ENCODE measurements at regions not wholly inside any gene's neighbourhood (a gene's known extent, or its start where the extent isn't known, plus 50 kb on each side); places are given as distances from the start of the nearest gene placed in this dataset.

- no peak overlapping the region for H3K27ac Mint-ChIP-seq (ENCODE audit: unreplicated experiment)
- H3K27me3 Mint-ChIP-seq (ENCODE audit: low read depth) = no peaks in the 10 kb centered on the region
- peaks cover 6% of the 10 kb centered on the region for H3K9me3 Mint-ChIP-seq (ENCODE audit: low read depth)
- no peaks in the 10 kb centered on the region for H3K4me1 Mint-ChIP-seq (ENCODE audit: low read depth)
- TF ChIP-seq, protein P1, sequence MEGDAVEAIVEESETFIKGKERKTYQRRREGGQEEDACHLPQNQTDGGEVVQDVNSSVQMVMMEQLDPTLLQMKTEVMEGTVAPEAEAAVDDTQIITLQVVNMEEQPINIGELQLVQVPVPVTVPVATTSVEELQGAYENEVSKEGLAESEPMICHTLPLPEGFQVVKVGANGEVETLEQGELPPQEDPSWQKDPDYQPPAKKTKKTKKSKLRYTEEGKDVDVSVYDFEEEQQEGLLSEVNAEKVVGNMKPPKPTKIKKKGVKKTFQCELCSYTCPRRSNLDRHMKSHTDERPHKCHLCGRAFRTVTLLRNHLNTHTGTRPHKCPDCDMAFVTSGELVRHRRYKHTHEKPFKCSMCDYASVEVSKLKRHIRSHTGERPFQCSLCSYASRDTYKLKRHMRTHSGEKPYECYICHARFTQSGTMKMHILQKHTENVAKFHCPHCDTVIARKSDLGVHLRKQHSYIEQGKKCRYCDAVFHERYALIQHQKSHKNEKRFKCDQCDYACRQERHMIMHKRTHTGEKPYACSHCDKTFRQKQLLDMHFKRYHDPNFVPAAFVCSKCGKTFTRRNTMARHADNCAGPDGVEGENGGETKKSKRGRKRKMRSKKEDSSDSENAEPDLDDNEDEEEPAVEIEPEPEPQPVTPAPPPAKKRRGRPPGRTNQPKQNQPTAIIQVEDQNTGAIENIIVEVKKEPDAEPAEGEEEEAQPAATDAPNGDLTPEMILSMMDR (IDR thresholded peaks at IDR 0.05) = no peak
- no peaks in the 10 kb centered on the region for H3K36me3 Mint-ChIP-seq (ENCODE audit: low read depth)
- no peak for DNase-seq (ENCODE audit: low spot score)
- H3K4me3 Mint-ChIP-seq (ENCODE audit: unreplicated experiment) = no peak overlapping the region
Measured at GRCh38 chrX:137684591-137684990, 118.7 kb downstream of the ZIC3 start.

GRCh38 chrX:137695417-137695816 lies 129.5 kb downstream of the ZIC3 start:
- DNase-seq (ENCODE audit: low spot score) = no peak
- Mint-ChIP-seq H3K9me3 (ENCODE audit: low read depth) (peaks cover 10% of the 10 kb centered on the region), H3K36me3 (ENCODE audit: low read depth) (no peaks in the 10 kb centered on the region), H3K27me3 (ENCODE audit: low read depth) (no peaks in the 10 kb centered on the region), H3K27ac (ENCODE audit: unreplicated experiment) (no peak overlapping the region), H3K4me3 (ENCODE audit: unreplicated experiment) (no peak overlapping the region), H3K4me1 (ENCODE audit: low read depth) (no peaks in the 10 kb centered on the region)
- TF ChIP-seq, protein P1 (IDR thresholded peaks at IDR 0.05) = no peak

- TF ChIP-seq, protein P1 (IDR thresholded peaks at IDR 0.05) = no peak
- Mint-ChIP-seq H3K4me1 (ENCODE audit: low read depth) (no peaks in the 10 kb centered on the region), H3K9me3 (ENCODE audit: low read depth) (peaks cover 8% of the 10 kb centered on the region), H3K27ac (ENCODE audit: unreplicated experiment) (no peak overlapping the region), H3K4me3 (ENCODE audit: unreplicated experiment) (no peak overlapping the region), H3K36me3 (ENCODE audit: low read depth) (no peaks in the 10 kb centered on the region), H3K27me3 (ENCODE audit: low read depth) (no peaks in the 10 kb centered on the region)
- no peak for DNase-seq (ENCODE audit: low spot score)
Measured at GRCh38 chrX:137707348-137707747, 141.4 kb downstream of the ZIC3 start.

DNA sequence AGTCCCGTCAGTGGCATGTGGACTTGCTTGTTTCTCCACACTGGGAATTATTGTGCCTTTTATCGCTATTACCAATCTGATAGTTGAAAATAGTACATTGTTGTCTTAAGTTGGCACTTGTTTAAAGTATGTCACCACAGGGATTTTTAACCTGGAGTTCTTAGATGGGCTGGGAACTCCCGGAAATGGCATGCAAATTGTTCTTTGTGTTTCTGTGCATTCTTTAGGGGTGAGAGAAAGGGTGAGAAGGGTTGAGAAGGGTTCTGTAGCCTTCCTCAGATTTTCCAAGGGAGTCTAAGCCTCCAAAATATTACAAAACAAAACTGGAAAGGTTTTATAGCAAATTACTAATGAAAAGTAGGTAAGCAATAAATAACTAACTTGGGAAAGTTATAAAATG lies 176.9 kb downstream of the ZIC3 start:
- TF ChIP-seq, protein P1 (IDR thresholded peaks at IDR 0.05) = no peak
- DNase-seq (ENCODE audit: low spot score) = no peak
- no peak overlapping the region for H3K4me3 Mint-ChIP-seq (ENCODE audit: unreplicated experiment)
- H3K4me1 Mint-ChIP-seq (ENCODE audit: low read depth) = no peaks in the 10 kb centered on the region
- H3K27me3 Mint-ChIP-seq (ENCODE audit: low read depth) = no peaks in the 10 kb centered on the region
- no peaks in the 10 kb centered on the region for H3K36me3 Mint-ChIP-seq (ENCODE audit: low read depth)
- H3K9me3 Mint-ChIP-seq (ENCODE audit: low read depth) = peaks cover 29% of the 10 kb centered on the region
- H3K27ac Mint-ChIP-seq (ENCODE audit: unreplicated experiment) = no peak overlapping the region

GRCh38 chrX:137743414-137743813 lies 177.5 kb downstream of the ZIC3 start:
- Mint-ChIP-seq H3K4me3 (ENCODE audit: unreplicated experiment) (no peak overlapping the region), H3K27ac (ENCODE audit: unreplicated experiment) (no peak overlapping the region), H3K9me3 (ENCODE audit: low read depth) (peaks cover 28% of the 10 kb centered on the region), H3K4me1 (ENCODE audit: low read depth) (no peaks in the 10 kb centered on the region), H3K27me3 (ENCODE audit: low read depth) (no peaks in the 10 kb centered on the region), H3K36me3 (ENCODE audit: low read depth) (no peaks in the 10 kb centered on the region)
- no peak for DNase-seq (ENCODE audit: low spot score)
- TF ChIP-seq, protein P1 (IDR thresholded peaks at IDR 0.05) = no peak

Data from chondrocyte (in vitro differentiated cells).